H9 (cell line): ENCODE measurements at regions not wholly inside any gene's neighbourhood (a gene's known extent, or its start where the extent isn't known, plus 50 kb on each side); places are given as distances from the start of the nearest gene placed in this dataset.

Source experiments
- DNase-seq: peaks from one replicate; pipeline ENCODE4 v3.0.0-alpha.2; 2017
- H2AFZ ChIP-seq: one replicate; pipeline ENCODE4 v1.6.1; 2013; ENCODE audit warnings: mild to moderate bottlenecking, low read length, control low read depth, moderate library complexity
- H2AK5ac ChIP-seq: 2 replicates; pipeline ENCODE4 v1.6.1; 2013; ENCODE audit warnings: low read length, control low read depth, mixed read lengths; ENCODE audit not compliant: insufficient read length
- H2BK120ac ChIP-seq: one replicate; pipeline ENCODE4 v1.6.1; 2013; ENCODE audit warnings: low read depth, mild to moderate bottlenecking, low read length, control low read depth, inconsistent platforms; ENCODE audit not compliant: poor library complexity, severe bottlenecking
- H2BK12ac ChIP-seq: 2 replicates; pipeline ENCODE4 v1.6.1; 2013; ENCODE audit warnings: low read length, control low read depth, mixed read lengths, low read depth; ENCODE audit not compliant: insufficient read length
- H2BK15ac ChIP-seq: 2 replicates; pipeline ENCODE4 v1.6.1; 2013; ENCODE audit warnings: low read depth, low read length, control low read depth
- H2BK20ac ChIP-seq: one replicate; pipeline ENCODE4 v1.6.1; 2013; ENCODE audit warnings: low read depth, mild to moderate bottlenecking, low read length, control low read depth, inconsistent platforms; ENCODE audit not compliant: poor library complexity, severe bottlenecking
- H2BK5ac ChIP-seq: 2 replicates; pipeline ENCODE4 v1.6.1; 2013; ENCODE audit warnings: low read length, control low read depth, mixed read lengths; ENCODE audit not compliant: insufficient read length
- H3K14ac ChIP-seq: 2 replicates; pipeline ENCODE4 v1.6.1; 2013; ENCODE audit warnings: low read length, control low read depth; ENCODE audit not compliant: insufficient read depth
- H3K18ac ChIP-seq: 2 replicates; pipeline ENCODE4 v1.6.1; 2013; ENCODE audit warnings: low read depth, mild to moderate bottlenecking, mixed read lengths, low read length, control low read depth; ENCODE audit not compliant: insufficient read length
- H3K23ac ChIP-seq: 2 replicates; pipeline ENCODE4 v1.6.1; 2013; ENCODE audit warnings: low read length, control low read depth, mixed read lengths, low read depth; ENCODE audit not compliant: insufficient read length
- H3K23me2 ChIP-seq: 2 replicates; pipeline ENCODE4 v1.6.1; 2013; ENCODE audit warnings: low read depth, mild to moderate bottlenecking, mixed read lengths, low read length, control low read depth; ENCODE audit not compliant: insufficient read length, poor library complexity, severe bottlenecking
- H3K27ac ChIP-seq: 2 replicates; pipeline ENCODE4 v1.5.1; 2013; ENCODE audit warnings: low read length, control low read depth, mixed read lengths, low read depth; ENCODE audit not compliant: insufficient read length
- H3K27me3 ChIP-seq: 2 replicates; pipeline ENCODE4 v1.6.1; 2013; ENCODE audit warnings: low read length, control low read depth, inconsistent platforms; ENCODE audit not compliant: insufficient read depth
- H3K4ac ChIP-seq: 2 replicates; pipeline ENCODE4 v1.6.1; 2013; ENCODE audit warnings: low read depth, mild to moderate bottlenecking, control low read depth, inconsistent platforms, low read length, moderate library complexity
- H3K4me1 ChIP-seq: 2 replicates; pipeline ENCODE4 v1.6.1; 2013; ENCODE audit warnings: low read length, control low read depth, inconsistent platforms; ENCODE audit not compliant: insufficient read depth
- H3K4me2 ChIP-seq: 2 replicates; pipeline ENCODE4 v1.6.1; 2013; ENCODE audit warnings: low read length, control low read depth, mixed read lengths; ENCODE audit not compliant: insufficient read length, insufficient read depth
- H3K56ac ChIP-seq: 2 replicates; pipeline ENCODE4 v1.6.1; 2013; ENCODE audit warnings: low read depth, mild to moderate bottlenecking, mixed read lengths, low read length, control low read depth; ENCODE audit not compliant: insufficient read length
- H3K79me1 ChIP-seq: 2 replicates; pipeline ENCODE4 v1.6.1; 2013; ENCODE audit warnings: low read depth, mild to moderate bottlenecking, moderate library complexity, low read length, control low read depth, inconsistent platforms; ENCODE audit not compliant: insufficient read depth, poor library complexity, severe bottlenecking
- H3K79me2 ChIP-seq: 2 replicates; pipeline ENCODE4 v1.6.1; 2013; ENCODE audit warnings: low read length, control low read depth, inconsistent platforms; ENCODE audit not compliant: insufficient read depth
- H3K9ac ChIP-seq: 2 replicates; pipeline ENCODE4 v1.6.1; 2013; ENCODE audit warnings: low read length, control low read depth, mixed read lengths; ENCODE audit not compliant: insufficient read length; ENCODE audit errors: extremely low read depth
- H3K9me3 ChIP-seq: one replicate; pipeline ENCODE4 v1.6.1; 2013; ENCODE audit warnings: low read depth, low read length, inconsistent platforms; ENCODE audit not compliant: control insufficient read depth
- H3T11ph ChIP-seq: one replicate; pipeline ENCODE4 v1.6.1; 2013; ENCODE audit warnings: mild to moderate bottlenecking, low read length, control low read depth, inconsistent platforms
- H4K20me1 ChIP-seq: one replicate; pipeline ENCODE4 v1.6.1; 2013; ENCODE audit not compliant: control insufficient read depth, insufficient read length, insufficient read depth
- H4K5ac ChIP-seq: 2 replicates; pipeline ENCODE4 v1.6.1; 2013; ENCODE audit warnings: low read depth, mild to moderate bottlenecking, mixed read lengths, low read length, control low read depth; ENCODE audit not compliant: insufficient read length
- H4K8ac ChIP-seq: replicated peaks from 2 replicates; pipeline ENCODE4 v1.6.1; 2013; ENCODE audit warnings: low read length, control low read depth, mixed read lengths, low read depth; ENCODE audit not compliant: insufficient read length
- H4K91ac ChIP-seq: 2 replicates; pipeline ENCODE4 v1.6.1; 2013; ENCODE audit warnings: low read depth, mild to moderate bottlenecking, moderate library complexity, mixed read lengths, low read length, control low read depth; ENCODE audit not compliant: insufficient read length
- H3K27ac Mint-ChIP-seq, 3 experiments: 2 replicates in 2 of 3; 3 replicates in 1 of 3; pipeline ENCODE4 v1.8.0; 2020 to 2021; ENCODE audit warnings: mixed read lengths in 3 of 3, mild to moderate bottlenecking in 1 of 3, moderate library complexity in 1 of 3
- H3K27me3 Mint-ChIP-seq: 2 replicates; pipeline ENCODE4 v1.8.0; 2021; ENCODE audit warnings: low read depth, mild to moderate bottlenecking, moderate library complexity, mixed read lengths
- H3K36me3 Mint-ChIP-seq, 3 experiments: 2 replicates in 2 of 3; 3 replicates in 1 of 3; pipeline ENCODE4 v1.8.0; 2020 to 2021; ENCODE audit warnings: low read depth in 3 of 3, mixed read lengths in 3 of 3; ENCODE audit not compliant: insufficient read depth in 1 of 3
- H3K4me1 Mint-ChIP-seq, 2 experiments: 2 replicates each; pipeline ENCODE4 v1.8.0; 2020; ENCODE audit warnings: mixed read lengths in 2 of 2
- H3K4me3 Mint-ChIP-seq, 2 experiments: 2 replicates in 1 of 2; 3 replicates in 1 of 2; pipeline ENCODE4 v1.8.0; 2020 to 2021; ENCODE audit warnings: mild to moderate bottlenecking in 2 of 2, mixed read lengths in 2 of 2, moderate library complexity in 1 of 2
- H3K9me3 Mint-ChIP-seq, 2 experiments: 2 replicates in 1 of 2; 3 replicates in 1 of 2; pipeline ENCODE4 v1.8.0; 2020; ENCODE audit warnings: mild to moderate bottlenecking in 2 of 2, mixed read lengths in 2 of 2, moderate library complexity in 1 of 2
- WGBS: extraction: QIAGEN DNeasy Blood & Tissue Kit; methylation state at CpG from one replicate; pipeline ENCODE4 v1.1.7; 2013; ENCODE audit warnings: missing lambda C conversion rate, low lambda C conversion rate, mixed read lengths; ENCODE audit not compliant: insufficient read length; ENCODE audit errors: extremely low coverage; 5-methylcytosine and 5-hydroxymethylcytosine counted together
- TF ChIP-seq, protein P1 (sequence below): fragments of 200-600 bp; sonication (generic); conservative IDR thresholded peaks from 3 replicates; pipeline ENCODE4 v1.8.0; 2021; ENCODE audit warnings: antibody characterized with exemption, mild to moderate bottlenecking

DNA sequence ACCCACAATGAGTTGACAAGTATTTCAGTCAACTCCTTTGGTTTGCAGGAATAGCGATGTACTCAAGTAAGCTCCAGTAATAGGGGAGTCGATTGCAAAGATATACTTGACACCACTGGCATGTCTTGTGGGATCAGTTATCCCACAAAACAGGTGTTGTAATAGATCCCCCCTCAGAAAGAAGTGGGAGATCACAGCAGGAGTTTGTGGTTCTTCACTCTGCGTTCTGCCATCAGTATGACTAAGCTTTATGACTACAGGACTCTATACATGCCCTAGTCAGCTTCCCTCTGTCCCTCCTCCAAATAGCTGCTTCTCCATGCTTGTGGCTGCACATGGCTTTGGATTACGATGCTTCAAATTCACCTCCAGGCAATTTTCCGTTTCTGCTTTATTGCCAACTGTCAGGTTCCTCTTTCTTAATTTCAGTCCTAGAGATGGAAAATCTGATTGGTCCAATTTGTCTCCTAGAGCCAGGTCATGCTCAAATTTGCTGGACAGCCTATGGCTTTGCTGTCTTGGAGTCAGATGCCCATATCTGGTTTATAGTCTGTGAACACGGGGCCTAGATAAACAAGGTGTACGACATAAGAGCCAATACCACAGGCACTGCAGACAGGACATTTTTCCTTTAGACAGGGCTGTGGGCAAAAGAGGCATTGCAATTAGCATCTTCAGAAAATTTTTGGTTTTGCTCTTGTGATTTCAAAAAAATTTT, 221.7 kb downstream of the PAX3 start:
- H3K4me1 ChIP-seq, result peaks cover 4% of the 10 kb centered on the region
- no peak overlapping the region for H2BK12ac ChIP-seq
- H3K23ac ChIP-seq, result no peak overlapping the region
- no peak overlapping the region for H3K18ac ChIP-seq
- H2BK20ac ChIP-seq, result no peak overlapping the region
- no peaks in the 10 kb centered on the region for H4K20me1 ChIP-seq
- no peak overlapping the region for H4K5ac ChIP-seq
- H3K27ac ChIP-seq, result no peak overlapping the region
- no peak overlapping the region for H3K56ac ChIP-seq
- H3K9me3 Mint-ChIP-seq, result no peaks in the 10 kb centered on the region; a peak in 1 of 5 replicates
- H3K14ac ChIP-seq, result no peak overlapping the region
- H4K91ac ChIP-seq, result no peak overlapping the region
- H3K4me3 Mint-ChIP-seq, result no peak overlapping the region
- H2BK15ac ChIP-seq, result no peak overlapping the region
- no peaks in the 10 kb centered on the region for H3K9me3 ChIP-seq
- H3K79me1 ChIP-seq, result no peaks in the 10 kb centered on the region
- DNase-seq, result no peak
- H2AFZ ChIP-seq, result no peak overlapping the region
- H3K27ac Mint-ChIP-seq, result no peak overlapping the region
- H2BK5ac ChIP-seq, result no peak overlapping the region
- no CpG with 5 or more reads among the region's 7 CpGs for WGBS
- H4K8ac ChIP-seq, result no peak overlapping the region
- H3K23me2 ChIP-seq, result no peaks in the 10 kb centered on the region
- H3K79me2 ChIP-seq, result no peaks in the 10 kb centered on the region
- no peak overlapping the region for H3K4me2 ChIP-seq
- H3K27me3 ChIP-seq, result no peaks in the 10 kb centered on the region; the same call in 1 of the 2 replicates
- H2BK120ac ChIP-seq, result no peak overlapping the region
- H3K36me3 Mint-ChIP-seq, result no peaks in the 10 kb centered on the region
- H2AK5ac ChIP-seq, result no peak overlapping the region
- H3K4ac ChIP-seq, result no peak overlapping the region
- peaks cover 39% of the 10 kb centered on the region for H3K27me3 Mint-ChIP-seq
- H3K4me1 Mint-ChIP-seq, result peaks cover 18 to 27% of the 10 kb centered on the region in 2 experiments
- H3T11ph ChIP-seq, result no peak overlapping the region
- H3K9ac ChIP-seq, result no peak overlapping the region
- TF ChIP-seq, protein P1, sequence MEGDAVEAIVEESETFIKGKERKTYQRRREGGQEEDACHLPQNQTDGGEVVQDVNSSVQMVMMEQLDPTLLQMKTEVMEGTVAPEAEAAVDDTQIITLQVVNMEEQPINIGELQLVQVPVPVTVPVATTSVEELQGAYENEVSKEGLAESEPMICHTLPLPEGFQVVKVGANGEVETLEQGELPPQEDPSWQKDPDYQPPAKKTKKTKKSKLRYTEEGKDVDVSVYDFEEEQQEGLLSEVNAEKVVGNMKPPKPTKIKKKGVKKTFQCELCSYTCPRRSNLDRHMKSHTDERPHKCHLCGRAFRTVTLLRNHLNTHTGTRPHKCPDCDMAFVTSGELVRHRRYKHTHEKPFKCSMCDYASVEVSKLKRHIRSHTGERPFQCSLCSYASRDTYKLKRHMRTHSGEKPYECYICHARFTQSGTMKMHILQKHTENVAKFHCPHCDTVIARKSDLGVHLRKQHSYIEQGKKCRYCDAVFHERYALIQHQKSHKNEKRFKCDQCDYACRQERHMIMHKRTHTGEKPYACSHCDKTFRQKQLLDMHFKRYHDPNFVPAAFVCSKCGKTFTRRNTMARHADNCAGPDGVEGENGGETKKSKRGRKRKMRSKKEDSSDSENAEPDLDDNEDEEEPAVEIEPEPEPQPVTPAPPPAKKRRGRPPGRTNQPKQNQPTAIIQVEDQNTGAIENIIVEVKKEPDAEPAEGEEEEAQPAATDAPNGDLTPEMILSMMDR, result no peak
